Stomach (tissue), 4 donors: ENCODE measurements at regions not wholly inside any gene's neighbourhood (a gene's known extent, or its start where the extent isn't known, plus 50 kb on each side); places are given as distances from the start of the nearest gene placed in this dataset.

Experiments used
- CTCF ChIP-seq, 7 experiments: fragments of 450-650 bp in 4 of 7; fragments of 200-600 bp in 3 of 7; sonication (generic) in 3 of 7; IDR thresholded peaks; one replicate each; pipeline ENCODE4 v1.5.1; 2016 to 2019; ENCODE audit warnings: antibody characterized with exemption in 7 of 7, control low read depth in 2 of 7, mild to moderate bottlenecking in 1 of 7
- POLR2A ChIP-seq, 4 donors: fragments of 450-650 bp; IDR thresholded peaks; one replicate each; pipeline ENCODE4 v1.6.1; 2016; ENCODE audit warnings: antibody characterized with exemption in 4 of 4, control low read depth in 2 of 4, mild to moderate bottlenecking in 1 of 4, moderate library complexity in 1 of 4
- POLR2AphosphoS5 ChIP-seq, 3 donors: sonication (generic); formaldehyde crosslinking; IDR thresholded peaks; one replicate each; pipeline ENCODE4 v1.6.1; 2016; ENCODE audit warnings: antibody characterized with exemption in 3 of 3

GRCh38 chr18:68498185-68498584 is 216.7 kb downstream of the TMX3 start:
- TF ChIP-seq POLR2AphosphoS5 (IDR thresholded peaks at IDR 0.05) (no peak), CTCF (IDR thresholded peaks at IDR 0.05) (no peak), POLR2A (IDR thresholded peaks at IDR 0.05) (no peak)
